HCT116 (cell line): ENCODE measurements at regions not wholly inside any gene's neighbourhood (a gene's known extent, or its start where the extent isn't known, plus 50 kb on each side); places are given as distances from the start of the nearest gene placed in this dataset.

ENCODE experiments used
- ATAC-seq: fragments of 200-7000 bp; cut with Tn5 transposase; 2 replicates; pipeline ENCODE4 v1.9.1; 2020; ENCODE audit warnings: mild to moderate bottlenecking, moderate library complexity
- BruUV-seq: library from RNA; stranded (reverse); fragments of 400-500 nt; replicated peaks from 2 replicates; lab custom pipeline; 2021; lab: Mats Ljungman, UMichigan
- CTCF ChIA-PET: fragments of 300-600 bp; sonication (Branson Sonifier 250); formaldehyde crosslinking; loops from one replicate; lab custom pipeline; 2021; ENCODE audit warnings: antibody characterized with exemption; lab: Charles Lee
- POLR2A ChIA-PET: fragments of 300-600, 350-600 bp; sonication (Branson Sonifier 250); formaldehyde crosslinking; loops from one replicate; lab custom pipeline; 2021; ENCODE audit warnings: antibody characterized with exemption; lab: Charles Lee
- RAD21 ChIA-PET, 2 experiments: fragments of 300-600 bp; sonication (Branson Sonifier 250); formaldehyde crosslinking; loops; one replicate each; lab custom pipeline; 2023; ENCODE audit warnings: low total read pairs in 2 of 2; ENCODE audit not compliant: uncharacterized antibody in 2 of 2, unreplicated experiment in 2 of 2, low non-redundant PET in 1 of 2; lab: Charles Lee
- DNase-seq: peaks from one replicate; pipeline ENCODE4 v3.0.0-alpha.2; 2010; ENCODE audit warnings: low read depth, low spot score
- H2AFZ ChIP-seq: fragments of 200-600 bp; shearing (Covaris generic), sonication (generic); 2 replicates; pipeline ENCODE4 v1.6.1; 2017; ENCODE audit warnings: low read depth, mixed run types, mixed read lengths, antibody characterized with exemption, low read length; ENCODE audit not compliant: poor library complexity, severe bottlenecking
- H3K27ac ChIP-seq: 2 replicates; pipeline ENCODE4 v1.5.1; 2012; ENCODE audit warnings: low read depth, low read length
- H3K27me3 ChIP-seq: fragments of 200-600 bp; sonication (generic); 2 replicates; pipeline ENCODE4 v1.6.1; 2016; ENCODE audit warnings: mixed run types, low read length, mixed read lengths; ENCODE audit not compliant: insufficient read depth
- H3K36me3 ChIP-seq, 2 experiments: fragments of 200-500 bp in 1 of 2; fragments of 200-600 bp in 1 of 2; sonication (Bioruptor generic) in 1 of 2; sonication (generic) in 1 of 2; 2 replicates each; pipeline versions ENCODE4 v1.5.1 to v1.6.1; 2014 to 2016; ENCODE audit warnings: low read length in 2 of 2, inconsistent platforms in 1 of 2, mixed read lengths in 1 of 2, mixed run types in 1 of 2; ENCODE audit not compliant: insufficient read depth in 2 of 2, control insufficient read depth in 1 of 2
- H3K4me1 ChIP-seq, 2 experiments: fragments of 200-600 bp in 1 of 2; sonication (generic) in 1 of 2; 2 replicates each; pipeline versions ENCODE4 v1.5.1 to v1.6.1; 2012 to 2017; ENCODE audit warnings: low read length in 2 of 2, inconsistent platforms in 1 of 2, mild to moderate bottlenecking in 1 of 2, mixed read lengths in 1 of 2, mixed run types in 1 of 2, moderate library complexity in 1 of 2; ENCODE audit not compliant: insufficient read depth in 2 of 2, control insufficient read depth in 1 of 2
- H3K4me2 ChIP-seq: fragments of 200-600 bp; sonication (generic); 2 replicates; pipeline ENCODE4 v1.6.1; 2017; ENCODE audit warnings: mixed run types, low read length, mixed read lengths
- H3K4me3 ChIP-seq, 2 experiments: fragments of 200-600 bp in 1 of 2; sonication (generic) in 1 of 2; replicated peaks in 1 of 2; 2 replicates each; pipeline ENCODE4 v1.5.1; 2011 to 2016; ENCODE audit warnings: low read length in 2 of 2, control low read depth in 1 of 2, low read depth in 1 of 2, mild to moderate bottlenecking in 1 of 2, mixed read lengths in 1 of 2, mixed run types in 1 of 2
- H3K79me2 ChIP-seq: fragments of 200-600 bp; sonication (generic); 2 replicates; pipeline ENCODE4 v1.6.1; 2017; ENCODE audit warnings: mild to moderate bottlenecking, mixed run types, low read length, moderate library complexity, mixed read lengths; ENCODE audit not compliant: insufficient read depth
- H3K9ac ChIP-seq: fragments of 200-600 bp; sonication (generic); 2 replicates; pipeline ENCODE4 v1.6.1; 2016; ENCODE audit warnings: low read length, mixed read lengths
- H3K9me2 ChIP-seq: fragments of 200-600 bp; sonication (generic), shearing (Covaris generic); 2 replicates; pipeline ENCODE4 v1.6.1; 2017; ENCODE audit warnings: mixed run types, mild to moderate bottlenecking, moderate library complexity; ENCODE audit not compliant: insufficient read depth
- H3K9me3 ChIP-seq, 2 experiments: fragments of 200-500 bp in 1 of 2; fragments of 200-600 bp in 1 of 2; sonication (Bioruptor generic) in 1 of 2; sonication (generic) in 1 of 2; 2 replicates each; pipeline ENCODE4 v1.6.1; 2014 to 2017; ENCODE audit warnings: low read length in 2 of 2, mixed read lengths in 2 of 2, inconsistent platforms in 1 of 2, low read depth in 1 of 2, mild to moderate bottlenecking in 1 of 2, mixed run types in 1 of 2, moderate library complexity in 1 of 2; ENCODE audit not compliant: control insufficient read depth in 1 of 2, insufficient read depth in 1 of 2
- H4K20me1 ChIP-seq: fragments of 200-600 bp; sonication (generic), shearing (Covaris generic); 2 replicates; pipeline ENCODE4 v1.6.1; 2017; ENCODE audit warnings: mixed run types, mild to moderate bottlenecking, moderate library complexity; ENCODE audit not compliant: insufficient read depth
- CBX3 ChIP-seq: IDR thresholded peaks from 2 replicates; pipeline ENCODE4 v1.6.1; 2012; ENCODE audit warnings: low read depth
- EGR1 ChIP-seq: IDR thresholded peaks from 2 replicates; pipeline ENCODE4 v1.6.1; 2012; ENCODE audit warnings: low read depth
- ELF1 ChIP-seq: IDR thresholded peaks from 2 replicates; pipeline ENCODE4 v1.6.1; 2012; ENCODE audit warnings: low read depth, borderline replicate concordance
- EZH2 ChIP-seq: fragments of 200-600 bp; sonication (generic); IDR thresholded peaks from 2 replicates; pipeline ENCODE4 v1.6.1; 2017; ENCODE audit warnings: antibody characterized with exemption, mixed run types
- EZH2phosphoT487 ChIP-seq: fragments of 200-600 bp; IDR thresholded peaks from 2 replicates; pipeline ENCODE4 v1.6.1; 2018; ENCODE audit warnings: antibody characterized with exemption, borderline replicate concordance
- FOSL1 ChIP-seq: IDR thresholded peaks from 2 replicates; pipeline ENCODE4 v1.6.1; 2012; ENCODE audit warnings: low read depth
- RAD21 ChIP-seq: IDR thresholded peaks from 2 replicates; pipeline ENCODE4 v1.6.1; 2012; ENCODE audit warnings: low read depth, mild to moderate bottlenecking
- REST ChIP-seq: IDR thresholded peaks from 2 replicates; pipeline ENCODE4 v1.6.1; 2012; ENCODE audit warnings: low read depth
- SRF ChIP-seq: IDR thresholded peaks from 2 replicates; pipeline ENCODE4 v1.6.1; 2012; ENCODE audit warnings: low read depth
- TCF7L2 ChIP-seq: IDR thresholded peaks from 2 replicates; pipeline ENCODE4 v1.7.0; 2011; ENCODE audit warnings: borderline replicate concordance, inconsistent platforms; ENCODE audit not compliant: insufficient read depth, insufficient read length; ENCODE audit errors: extremely low read depth
- ZBTB33 ChIP-seq: IDR thresholded peaks from 2 replicates; pipeline ENCODE4 v1.6.1; 2011; ENCODE audit warnings: mild to moderate bottlenecking, low read length, moderate library complexity; ENCODE audit not compliant: insufficient replicate concordance; ENCODE audit errors: extremely low read depth
- ZFX ChIP-seq: fragments of 450-650 bp; IDR thresholded peaks from 2 replicates; pipeline ENCODE4 v1.6.1; 2017
- ZNF274 ChIP-seq: fragments of 200-500 bp; sonication (Bioruptor generic); IDR thresholded peaks from 2 replicates; pipeline ENCODE4 v1.6.1; 2014; ENCODE audit warnings: mild to moderate bottlenecking, low read depth, low read length, inconsistent platforms
- intact Hi-C: fragments of 100-400 bp; cut with micrococcal nuclease; formaldehyde crosslinking; loops from 2 replicates; pipeline ENCODE4 v1.10.0; 2022
- TF ChIP-seq, protein P1 (sequence below), 3 experiments: fragments of 200-600 bp in 1 of 3; sonication (generic) in 1 of 3; IDR thresholded peaks in 2 of 3; conservative IDR thresholded peaks in 1 of 3; 2 replicates each; pipeline ENCODE4 v1.5.1; 2012 to 2017; ENCODE audit warnings: low read depth in 2 of 3, low read length in 2 of 3, antibody characterized with exemption in 1 of 3, borderline replicate concordance in 1 of 3, control low read depth in 1 of 3, mild to moderate bottlenecking in 1 of 3, mixed read lengths in 1 of 3, mixed run types in 1 of 3, moderate library complexity in 1 of 3; ENCODE audit not compliant: insufficient read depth in 1 of 3
- TF ChIP-seq, protein P2 (sequence below): IDR thresholded peaks from 2 replicates; pipeline ENCODE4 v1.6.1; 2012
- TF ChIP-seq, protein P3 (sequence below): IDR thresholded peaks from 2 replicates; pipeline ENCODE4 v1.6.1; 2012

- CTCF ChIA-PET = no interaction called here
- Histone ChIP-seq H3K36me3 (no peaks in the 10 kb centered on the region), H3K27me3 (peaks cover 47% of the 10 kb centered on the region), H3K9me2 (no peaks in the 10 kb centered on the region), H3K4me3 (no peak overlapping the region), H3K4me1 (no peaks in the 10 kb centered on the region)
- no peak for TF ChIP-seq FOSL1
- TF ChIP-seq SRF = no peak
- TF ChIP-seq TCF7L2 = no peak
- TF ChIP-seq, protein P1, sequence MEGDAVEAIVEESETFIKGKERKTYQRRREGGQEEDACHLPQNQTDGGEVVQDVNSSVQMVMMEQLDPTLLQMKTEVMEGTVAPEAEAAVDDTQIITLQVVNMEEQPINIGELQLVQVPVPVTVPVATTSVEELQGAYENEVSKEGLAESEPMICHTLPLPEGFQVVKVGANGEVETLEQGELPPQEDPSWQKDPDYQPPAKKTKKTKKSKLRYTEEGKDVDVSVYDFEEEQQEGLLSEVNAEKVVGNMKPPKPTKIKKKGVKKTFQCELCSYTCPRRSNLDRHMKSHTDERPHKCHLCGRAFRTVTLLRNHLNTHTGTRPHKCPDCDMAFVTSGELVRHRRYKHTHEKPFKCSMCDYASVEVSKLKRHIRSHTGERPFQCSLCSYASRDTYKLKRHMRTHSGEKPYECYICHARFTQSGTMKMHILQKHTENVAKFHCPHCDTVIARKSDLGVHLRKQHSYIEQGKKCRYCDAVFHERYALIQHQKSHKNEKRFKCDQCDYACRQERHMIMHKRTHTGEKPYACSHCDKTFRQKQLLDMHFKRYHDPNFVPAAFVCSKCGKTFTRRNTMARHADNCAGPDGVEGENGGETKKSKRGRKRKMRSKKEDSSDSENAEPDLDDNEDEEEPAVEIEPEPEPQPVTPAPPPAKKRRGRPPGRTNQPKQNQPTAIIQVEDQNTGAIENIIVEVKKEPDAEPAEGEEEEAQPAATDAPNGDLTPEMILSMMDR (IDR thresholded peaks at IDR 0.05 in 2 of 3, conservative IDR thresholded peaks at IDR 0.05 in 1 of 3; ENCODE audit: borderline replicate concordance in 1 of 3, insufficient read depth in 1 of 3, low read depth in 2 of 3, low read length in 2 of 3) = no peak
- TF ChIP-seq RAD21 = no peak
- no peak for TF ChIP-seq CBX3
- no peak for TF ChIP-seq EZH2
- no peak for TF ChIP-seq ZNF274
- TF ChIP-seq, protein P2, sequence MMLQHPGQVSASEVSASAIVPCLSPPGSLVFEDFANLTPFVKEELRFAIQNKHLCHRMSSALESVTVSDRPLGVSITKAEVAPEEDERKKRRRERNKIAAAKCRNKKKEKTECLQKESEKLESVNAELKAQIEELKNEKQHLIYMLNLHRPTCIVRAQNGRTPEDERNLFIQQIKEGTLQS = no peak
- TF ChIP-seq ZFX = no peak
- no peak for TF ChIP-seq EGR1
- no peak for TF ChIP-seq REST
- no peak for TF ChIP-seq ELF1
- TF ChIP-seq EZH2phosphoT487 = no peak
- TF ChIP-seq, protein P3, sequence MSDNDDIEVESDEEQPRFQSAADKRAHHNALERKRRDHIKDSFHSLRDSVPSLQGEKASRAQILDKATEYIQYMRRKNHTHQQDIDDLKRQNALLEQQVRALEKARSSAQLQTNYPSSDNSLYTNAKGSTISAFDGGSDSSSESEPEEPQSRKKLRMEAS = no peak
- no peak for TF ChIP-seq ZBTB33
- TF ChIP-seq, all 23 proteins: peak for 0
- Histone ChIP-seq H3K27ac (no peak overlapping the region), H3K4me2 (no peak overlapping the region), H2AFZ (no peak overlapping the region), H3K79me2 (no peaks in the 10 kb centered on the region), H3K9ac (no peak overlapping the region), H3K9me3 (no peaks in the 10 kb centered on the region), H4K20me1 (no peaks in the 10 kb centered on the region)
- no peak for DNase-seq
- ChIA-PET POLR2A (no interaction called here), RAD21 (no interaction called here)
- no peak for ATAC-seq
- no TSS peak for BruUV-seq
- intact Hi-C loops = no loop called here
These were observed 113.7 kb downstream of the RDH14 start for GRCh38 chr2:18446715-18447114.
